ENCODE measurements at regions not wholly inside any gene's neighbourhood (a gene's known extent, or its start where the extent isn't known, plus 50 kb on each side); places are given as distances from the start of the nearest gene placed in this dataset.

- Histone ChIP-seq H3K4me3 (ENCODE audit: low read depth, low read length) (no peak overlapping the region), H3K27me3 (ENCODE audit: control insufficient read depth, insufficient read depth, low read length) (no peaks in the 10 kb centered on the region), H3K36me3 (ENCODE audit: control insufficient read depth, insufficient read depth, low read length) (no peaks in the 10 kb centered on the region)
- DNase-seq (ENCODE audit: low read depth) (peak; percentile 53), FAIRE-seq (no peak)
- no peak for TF ChIP-seq CTCF (IDR thresholded peaks at IDR 0.05; ENCODE audit: insufficient read depth, low read length, severe bottlenecking)
Observed at GRCh38 chr15:96122077-96123027, 208.1 kb upstream of the NR2F2 start.

- FAIRE-seq: no peak
Observed at GRCh38 chr15:96123028-96123400, 207.5 kb upstream of the NR2F2 start.

GRCh38 chr15:96123630-96124187, 206.8 kb upstream of the NR2F2 start:
- H3K27me3 ChIP-seq (ENCODE audit: control insufficient read depth, insufficient read depth, low read length): no peaks in the 10 kb centered on the region
- H3K4me3 ChIP-seq (ENCODE audit: low read depth, low read length): no peak overlapping the region
- no peak for FAIRE-seq

More at GRCh38 chr15:96123028-96123400, 207.5 kb upstream of the NR2F2 start:
- H3K4me3 ChIP-seq (ENCODE audit: low read depth, low read length): no peak overlapping the region
- H3K27me3 ChIP-seq (ENCODE audit: control insufficient read depth, insufficient read depth, low read length): no peaks in the 10 kb centered on the region
- no peaks in the 10 kb centered on the region for H3K36me3 ChIP-seq (ENCODE audit: control insufficient read depth, insufficient read depth, low read length)
- no peak for DNase-seq (ENCODE audit: low read depth)
- no peak for TF ChIP-seq CTCF (IDR thresholded peaks at IDR 0.05; ENCODE audit: insufficient read depth, low read length, severe bottlenecking)

GRCh38 chr15:96124436-96124835, 206.1 kb upstream of the NR2F2 start:
- H3K4me3 ChIP-seq (ENCODE audit: low read depth, low read length): no peak overlapping the region
- no peaks in the 10 kb centered on the region for H3K36me3 ChIP-seq (ENCODE audit: control insufficient read depth, insufficient read depth, low read length)
- TF ChIP-seq CTCF (IDR thresholded peaks at IDR 0.05; ENCODE audit: insufficient read depth, low read length, severe bottlenecking): no peak
- FAIRE-seq (no peak), DNase-seq (ENCODE audit: low read depth) (no peak)
- no peaks in the 10 kb centered on the region for H3K27me3 ChIP-seq (ENCODE audit: control insufficient read depth, insufficient read depth, low read length)

More at GRCh38 chr15:96123630-96124187, 206.8 kb upstream of the NR2F2 start:
- DNase-seq (ENCODE audit: low read depth): no peak
- TF ChIP-seq CTCF (IDR thresholded peaks at IDR 0.05; ENCODE audit: insufficient read depth, low read length, severe bottlenecking): no peak
- H3K36me3 ChIP-seq (ENCODE audit: control insufficient read depth, insufficient read depth, low read length): no peaks in the 10 kb centered on the region

- Histone ChIP-seq H3K36me3 (ENCODE audit: control insufficient read depth, insufficient read depth, low read length) (no peaks in the 10 kb centered on the region), H3K27me3 (ENCODE audit: control insufficient read depth, insufficient read depth, low read length) (no peaks in the 10 kb centered on the region), H3K4me3 (ENCODE audit: low read depth, low read length) (no peak overlapping the region)
- DNase-seq (ENCODE audit: low read depth): peak; percentile 55
- FAIRE-seq: no peak
- no peak for TF ChIP-seq CTCF (IDR thresholded peaks at IDR 0.05; ENCODE audit: insufficient read depth, low read length, severe bottlenecking)
Observed at GRCh38 chr15:96125721-96126415, 204.6 kb upstream of the NR2F2 start.
